Psoas muscle (tissue), 7 donors: ENCODE measurements at regions not wholly inside any gene's neighbourhood (a gene's known extent, or its start where the extent isn't known, plus 50 kb on each side); places are given as distances from the start of the nearest gene placed in this dataset.

Source experiments
- ATAC-seq, 4 donors: fragments of 200-7000 bp; cut with Tn5 transposase; one replicate each; pipeline ENCODE4 v1.9.1; 2020; ENCODE audit warnings: moderate library complexity in 3 of 4, mild to moderate bottlenecking in 2 of 4
- DNase-seq, 2 donors: peaks; one replicate each; pipeline ENCODE4 v3.0.0-alpha.2; 2020
- H3K27ac ChIP-seq: fragments of 200-600 bp; one replicate; pipeline ENCODE4 v1.8.0; 2022
- H3K27me3 ChIP-seq, 3 donors: fragments of 200-600 bp in 1 of 3; one replicate each; pipeline versions ENCODE4 v1.6.1 to v1.8.0; 2013 to 2022; ENCODE audit warnings: low read length in 2 of 3, mild to moderate bottlenecking in 2 of 3, moderate library complexity in 1 of 3; ENCODE audit not compliant: insufficient read depth in 3 of 3
- H3K36me3 ChIP-seq, 2 donors: fragments of 200-600 bp in 1 of 2; one replicate each; pipeline versions ENCODE4 v1.6.1 to v1.8.0; 2013 to 2022; ENCODE audit warnings: low read depth in 1 of 2, mild to moderate bottlenecking in 1 of 2, moderate library complexity in 1 of 2; ENCODE audit not compliant: insufficient read depth in 1 of 2
- H3K4me1 ChIP-seq: fragments of 200-600 bp; one replicate; pipeline ENCODE4 v1.8.0; 2022
- H3K4me3 ChIP-seq: fragments of 200-600 bp; one replicate; pipeline ENCODE4 v1.8.0; 2022; ENCODE audit warnings: mild to moderate bottlenecking
- H3K9me3 ChIP-seq: fragments of 200-600 bp; one replicate; pipeline ENCODE4 v1.8.0; 2022
- WGBS, 3 donors: extraction: QIAGEN DNeasy Blood & Tissue Kit; methylation state at CpG; one replicate each; pipeline versions ENCODE4 v1.1.6 to v1.1.7; 2013; 5-methylcytosine and 5-hydroxymethylcytosine counted together
- intact Hi-C, 2 donors: fragments of 100-400 bp; cut with DNase I; formaldehyde crosslinking; loops; one replicate each; pipeline versions ENCODE4 v1.11.0 to v1.14.2; 2022
- TF ChIP-seq, protein P1 (sequence below): fragments of 200-600 bp; IDR thresholded peaks from one replicate; pipeline ENCODE4 v1.8.0; 2022; ENCODE audit warnings: antibody characterized with exemption
- donor health status: healthy with polysubstance abuse.
- donor health status: DM: no; HTN: no; CAD: no; lungs with moderate emphysema.
- donor health status: Bipolar disorder and iron deficiency.
- donor health status: healthy.
- donor health status: DM: yes; HTN: yes; CAD: no.
- donor health status: DM: no; HTN: no; CAD: no.
- donor health status: DM: yes; HTN: yes; CAD: no.

DNA sequence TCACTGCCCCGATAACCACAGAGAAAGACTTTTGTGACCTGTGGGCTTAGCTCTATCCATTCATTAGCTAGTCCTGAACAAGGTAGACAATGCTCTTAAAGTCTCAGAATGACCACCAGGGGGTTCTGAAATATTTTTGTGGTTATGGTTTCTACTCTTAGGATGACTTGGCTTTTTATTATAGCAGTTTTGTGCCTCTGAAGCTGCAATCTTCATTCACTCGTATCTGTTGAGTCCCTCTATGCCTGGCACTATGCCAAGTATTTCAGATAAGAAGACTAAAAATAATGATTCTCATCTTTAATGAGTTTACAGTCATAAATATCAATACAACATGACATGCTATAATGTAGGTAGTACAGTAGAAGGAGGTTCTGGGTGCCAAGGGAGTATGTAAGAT lies 130.8 kb upstream of the TRHDE start:
- H3K27me3 ChIP-seq: no peaks in the 10 kb centered on the region
- ATAC-seq (no peak), DNase-seq (no peak)
- H3K4me3 ChIP-seq: no peak overlapping the region
- WGBS, 3 donors: 61 to 71% (median 66%) methylated on average over 2 of the region's 2 CpGs
- TF ChIP-seq, protein P1, sequence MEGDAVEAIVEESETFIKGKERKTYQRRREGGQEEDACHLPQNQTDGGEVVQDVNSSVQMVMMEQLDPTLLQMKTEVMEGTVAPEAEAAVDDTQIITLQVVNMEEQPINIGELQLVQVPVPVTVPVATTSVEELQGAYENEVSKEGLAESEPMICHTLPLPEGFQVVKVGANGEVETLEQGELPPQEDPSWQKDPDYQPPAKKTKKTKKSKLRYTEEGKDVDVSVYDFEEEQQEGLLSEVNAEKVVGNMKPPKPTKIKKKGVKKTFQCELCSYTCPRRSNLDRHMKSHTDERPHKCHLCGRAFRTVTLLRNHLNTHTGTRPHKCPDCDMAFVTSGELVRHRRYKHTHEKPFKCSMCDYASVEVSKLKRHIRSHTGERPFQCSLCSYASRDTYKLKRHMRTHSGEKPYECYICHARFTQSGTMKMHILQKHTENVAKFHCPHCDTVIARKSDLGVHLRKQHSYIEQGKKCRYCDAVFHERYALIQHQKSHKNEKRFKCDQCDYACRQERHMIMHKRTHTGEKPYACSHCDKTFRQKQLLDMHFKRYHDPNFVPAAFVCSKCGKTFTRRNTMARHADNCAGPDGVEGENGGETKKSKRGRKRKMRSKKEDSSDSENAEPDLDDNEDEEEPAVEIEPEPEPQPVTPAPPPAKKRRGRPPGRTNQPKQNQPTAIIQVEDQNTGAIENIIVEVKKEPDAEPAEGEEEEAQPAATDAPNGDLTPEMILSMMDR: no peak
- H3K27ac ChIP-seq: no peak overlapping the region
- H3K4me1 ChIP-seq: no peaks in the 10 kb centered on the region
- H3K36me3 ChIP-seq: no peaks in the 10 kb centered on the region
- intact Hi-C loops: no loop called here
- H3K9me3 ChIP-seq: no peaks in the 10 kb centered on the region

DNA sequence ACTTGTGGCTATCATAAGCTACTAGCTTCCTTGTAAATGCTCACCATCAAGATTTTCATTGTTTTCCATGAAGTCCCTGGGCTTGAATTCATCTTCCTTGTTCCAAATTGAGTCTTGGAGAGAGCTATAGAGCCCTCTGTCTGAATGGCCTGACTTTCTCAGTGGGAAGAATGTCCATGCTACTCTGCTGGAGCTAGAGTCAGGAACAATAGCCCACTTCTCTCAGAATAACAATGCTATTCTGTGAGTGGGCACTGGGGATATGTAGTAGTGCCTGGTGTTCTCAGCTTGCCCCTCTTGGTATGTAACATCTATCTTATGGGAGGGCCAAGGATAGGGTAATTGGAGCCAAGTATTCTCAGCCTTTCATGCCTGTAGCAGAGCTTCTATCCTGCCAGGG lies 127.6 kb upstream of the TRHDE start:
- no peak for ATAC-seq
- TF ChIP-seq, protein P1: no peak
- no peaks in the 10 kb centered on the region for H3K27me3 ChIP-seq
- no peaks in the 10 kb centered on the region for H3K36me3 ChIP-seq
- H3K9me3 ChIP-seq: no peaks in the 10 kb centered on the region
- intact Hi-C loops: no loop called here
- H3K27ac ChIP-seq: no peak overlapping the region
- DNase-seq: no peak
- no peaks in the 10 kb centered on the region for H3K4me1 ChIP-seq
- no peak overlapping the region for H3K4me3 ChIP-seq

DNA sequence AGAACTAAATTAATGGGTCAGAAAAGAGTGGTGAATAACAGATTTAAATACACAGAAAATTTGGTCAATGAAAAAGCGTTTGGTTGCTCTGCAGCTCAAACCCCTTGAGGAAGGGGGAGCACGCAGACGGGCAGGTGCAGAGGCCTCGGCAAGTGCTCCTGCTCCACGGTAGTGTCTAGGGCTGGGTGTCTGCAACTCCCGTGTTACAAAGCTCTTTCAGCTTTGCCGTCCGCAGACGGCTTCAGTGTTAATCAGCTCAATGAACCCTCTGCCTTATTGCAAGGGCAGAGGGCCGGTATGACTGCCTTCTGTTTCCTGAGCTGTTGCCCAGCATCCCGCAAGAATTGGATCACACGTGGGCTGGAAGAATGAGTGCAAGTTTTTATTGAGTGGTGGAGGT lies 125.7 kb upstream of the TRHDE start:
- Histone ChIP-seq H3K4me3 (no peak overlapping the region), H3K27ac (no peak overlapping the region), H3K27me3 (no peaks in the 10 kb centered on the region), H3K9me3 (no peaks in the 10 kb centered on the region), H3K36me3 (no peaks in the 10 kb centered on the region), H3K4me1 (no peaks in the 10 kb centered on the region)
- TF ChIP-seq, protein P1: no peak
- 60 to 68% (median 67%) methylated on average over 12 of the region's 12 CpGs for WGBS, 3 donors
- intact Hi-C loops: no loop called here
- DNase-seq (no peak), ATAC-seq (no peak)

DNA sequence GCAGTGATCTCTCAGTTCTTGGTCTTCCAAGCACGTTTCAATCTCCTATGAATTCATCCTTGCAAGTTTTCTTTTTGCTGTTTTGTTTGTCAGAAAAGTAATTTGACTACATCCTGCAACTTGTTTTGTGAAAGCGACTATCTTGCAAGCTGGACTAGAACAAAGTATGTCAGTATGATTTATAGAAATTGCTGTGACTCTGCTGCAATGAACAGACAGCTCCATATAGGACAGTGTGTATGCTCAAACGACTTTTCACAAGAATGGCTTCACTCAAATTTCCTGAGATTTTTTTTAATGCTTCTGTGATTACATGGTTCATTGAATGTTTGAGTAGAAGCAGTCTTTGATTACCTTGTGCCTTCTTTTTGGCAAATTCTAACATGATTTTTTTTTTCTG lies 123.5 kb upstream of the TRHDE start:
- TF ChIP-seq, protein P1: no peak
- Histone ChIP-seq H3K9me3 (no peaks in the 10 kb centered on the region), H3K27ac (no peak overlapping the region), H3K4me1 (no peaks in the 10 kb centered on the region), H3K36me3 (no peaks in the 10 kb centered on the region), H3K27me3 (no peaks in the 10 kb centered on the region), H3K4me3 (no peak overlapping the region)
- intact Hi-C loops: no loop called here
- DNase-seq (no peak), ATAC-seq (no peak)
- WGBS, 3 donors: 17 to 20% (median 17%) methylated on average over 3 of the region's 3 CpGs

DNA sequence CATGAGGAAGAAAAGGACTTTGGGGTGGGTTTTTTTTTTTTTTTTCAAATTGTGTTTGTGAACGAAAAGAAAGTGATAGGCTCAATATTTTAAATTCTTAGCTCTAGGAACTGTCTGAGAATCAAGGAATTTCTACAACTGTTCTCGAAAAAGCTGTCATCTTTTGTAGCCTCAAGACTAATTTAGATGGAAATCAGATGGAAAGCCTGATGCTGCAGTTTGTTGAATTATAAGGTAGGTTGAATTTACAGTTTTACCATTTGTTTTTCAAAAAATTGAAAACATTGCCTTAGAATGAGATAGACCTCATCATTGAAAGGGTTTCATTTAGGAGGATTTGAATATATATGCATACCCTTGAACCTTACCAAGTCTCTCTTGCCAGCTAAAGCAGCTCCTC lies 109.3 kb upstream of the TRHDE start:
- DNase-seq (no peak), ATAC-seq (no peak)
- WGBS, 3 donors: 76 to 88% (median 85%) methylated on average over 2 of the region's 2 CpGs
- Histone ChIP-seq H3K9me3 (no peaks in the 10 kb centered on the region), H3K4me3 (no peak overlapping the region), H3K27me3 (no peaks in the 10 kb centered on the region), H3K36me3 (no peaks in the 10 kb centered on the region), H3K27ac (no peak overlapping the region), H3K4me1 (no peaks in the 10 kb centered on the region)
- TF ChIP-seq, protein P1: no peak
- intact Hi-C loops: no loop called here
